Erythroblast (primary cell): ENCODE measurements at regions not wholly inside any gene's neighbourhood (a gene's known extent, or its start where the extent isn't known, plus 50 kb on each side); places are given as distances from the start of the nearest gene placed in this dataset.
A peak's percentile ranks its signal among the peaks of the same experiment; 100 is the strongest.

ENCODE experiments used
- DNase-seq, 2 experiments: peaks; one replicate each; lab custom pipeline; 2025; lab: John Stamatoyannopoulos, UW
- GATA1 ChIP-seq: IDR thresholded peaks from 2 replicates; pipeline ENCODE4 v1.6.1; 2011; ENCODE audit warnings: low read depth, mild to moderate bottlenecking, control low read depth, low read length, moderate library complexity
- POLR2A ChIP-seq: IDR thresholded peaks from 2 replicates; pipeline ENCODE4 v1.6.1; 2011; ENCODE audit warnings: mild to moderate bottlenecking, low read length

DNA sequence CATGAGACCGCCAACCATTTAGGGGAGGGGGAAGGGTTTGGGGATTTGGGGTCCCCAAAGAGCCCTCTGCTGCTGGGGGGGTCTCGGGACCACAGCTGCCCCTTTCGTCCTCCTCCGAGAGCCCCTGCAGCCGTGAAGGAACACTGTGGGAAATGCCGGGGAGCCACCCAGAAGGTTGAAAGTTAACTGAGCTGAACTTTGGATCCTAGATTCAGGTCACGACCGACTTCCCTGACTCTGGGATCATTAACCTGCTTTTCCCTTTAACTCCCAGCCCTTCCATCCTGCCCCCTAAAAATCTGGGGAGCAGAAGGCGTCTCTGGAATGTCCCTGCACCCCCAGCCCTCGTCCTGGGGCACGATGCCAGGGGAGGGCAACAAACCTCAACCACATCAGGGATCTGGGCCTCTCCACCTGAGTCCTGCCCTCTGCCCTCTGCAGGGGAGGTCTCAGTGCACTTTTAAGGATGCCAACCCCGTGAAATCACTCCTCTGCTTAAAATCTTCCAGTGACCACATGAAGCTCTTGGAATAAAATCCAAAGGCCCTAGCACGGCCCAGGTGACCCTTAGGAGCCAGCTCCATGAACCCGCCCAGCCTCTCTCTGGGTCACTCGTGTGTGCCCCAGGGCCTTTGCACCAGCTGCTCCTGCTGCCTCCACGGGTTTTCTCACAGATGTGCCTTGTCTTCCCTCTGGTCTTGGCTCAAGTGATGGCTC, 95.0 kb downstream of the RFLNA start:
- TF ChIP-seq GATA1 = no peak
- TF ChIP-seq POLR2A = no peak
- DNase-seq = no peak

GRCh38 chr12:124389138-124389724, 94.3 kb downstream of the RFLNA start:
- peak; percentile 44 to 53 for DNase-seq
- no peak for TF ChIP-seq POLR2A

- TF ChIP-seq GATA1 = no peak
- TF ChIP-seq POLR2A = no peak
- DNase-seq = peak; percentile 48 to 53
Observed at GRCh38 chr12:124388679-124389137, 93.8 kb downstream of the RFLNA start.

GRCh38 chr12:124388038-124388671, 93.3 kb downstream of the RFLNA start:
- no peak for DNase-seq
- TF ChIP-seq GATA1 = no peak
- TF ChIP-seq POLR2A = no peak

DNA sequence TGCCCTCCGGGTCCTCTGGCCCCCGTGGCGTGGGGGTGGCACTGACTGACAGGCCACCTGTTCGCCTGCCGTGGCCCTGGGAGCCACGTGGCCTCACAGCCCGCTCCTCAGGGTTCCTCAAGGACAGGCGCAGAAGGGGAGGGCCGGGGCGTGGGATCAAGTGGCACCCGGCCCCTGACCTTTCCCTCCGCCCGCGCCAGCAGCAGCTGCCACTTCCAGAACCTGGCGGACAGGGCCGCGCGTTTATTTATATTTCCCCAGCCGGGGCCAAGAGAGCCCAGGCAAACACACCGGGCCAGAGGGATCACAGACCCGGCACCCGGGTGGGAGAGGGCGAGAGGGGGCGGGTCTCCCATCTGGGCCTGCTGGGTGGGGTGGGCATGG, 92.6 kb downstream of the RFLNA start:
- TF ChIP-seq GATA1 (no peak), POLR2A (no peak)
- DNase-seq = no peak

DNA sequence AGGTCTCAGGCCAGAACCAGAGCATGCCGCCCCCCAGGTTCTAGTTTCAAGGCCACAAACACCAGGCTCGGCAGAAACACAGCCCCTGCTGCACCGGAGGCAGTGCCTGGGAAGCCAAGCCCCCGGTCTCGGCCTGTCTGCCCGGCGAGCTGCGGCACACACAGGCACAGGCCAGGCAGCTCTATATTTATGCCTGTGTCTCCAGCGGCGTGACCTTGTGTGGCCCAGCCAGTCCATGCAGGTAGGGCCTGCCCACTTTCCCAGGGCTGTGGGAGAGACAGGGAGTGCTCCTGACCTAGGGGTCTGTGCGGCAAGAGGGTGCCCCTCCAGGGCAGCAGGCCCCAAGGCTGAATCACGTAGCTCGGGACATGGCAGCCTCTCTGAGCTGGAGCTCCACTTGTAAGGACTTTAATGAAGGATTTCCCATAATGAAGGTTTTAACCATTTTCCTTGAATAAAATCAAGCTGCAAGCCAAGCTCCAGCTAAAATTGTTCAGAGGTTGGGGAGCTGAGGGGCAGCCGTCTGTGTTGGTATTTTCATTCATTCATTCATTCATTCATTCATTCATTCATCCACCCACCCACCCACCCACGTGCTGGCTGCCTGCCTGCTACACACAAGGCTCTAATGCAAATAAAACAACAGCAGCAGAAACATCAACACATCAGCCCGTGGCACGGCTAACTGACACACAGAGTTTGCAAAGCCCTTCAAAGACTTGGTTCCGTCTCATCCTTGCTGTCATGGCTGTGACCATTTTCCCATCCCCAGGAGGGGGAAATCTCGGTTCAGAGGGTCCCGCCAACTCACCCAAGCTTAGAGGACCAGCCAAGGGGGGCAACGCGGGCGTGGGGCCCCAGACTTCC, 92.0 kb downstream of the RFLNA start:
- no peak for DNase-seq
- TF ChIP-seq GATA1 = no peak
- no peak for TF ChIP-seq POLR2A

DNA sequence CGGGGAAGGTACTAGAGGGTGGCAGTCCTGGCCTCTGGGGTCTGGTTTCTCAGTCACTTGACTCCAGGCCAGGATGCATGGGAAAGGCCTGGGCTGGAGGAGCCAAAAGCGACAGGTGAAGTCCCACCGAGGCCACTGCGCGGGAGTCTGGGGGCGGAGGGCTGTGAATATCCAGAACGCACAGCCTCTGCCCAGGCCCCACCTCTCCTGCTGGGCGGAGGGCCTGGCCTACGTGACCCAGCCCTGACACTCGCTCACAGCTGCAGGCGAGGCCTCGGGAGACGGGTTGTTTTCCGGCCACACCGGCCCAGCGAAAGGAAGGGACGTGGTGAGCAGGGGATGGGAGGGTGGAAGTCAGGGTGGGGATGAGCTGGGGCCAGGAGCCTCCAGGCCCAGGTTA, 91.2 kb downstream of the RFLNA start:
- no peak for DNase-seq
- TF ChIP-seq GATA1 (no peak), POLR2A (no peak)

GRCh38 chr12:124385219-124385969, 90.5 kb downstream of the RFLNA start:
- no peak for TF ChIP-seq GATA1
- no peak for TF ChIP-seq POLR2A
- DNase-seq = no peak

DNA sequence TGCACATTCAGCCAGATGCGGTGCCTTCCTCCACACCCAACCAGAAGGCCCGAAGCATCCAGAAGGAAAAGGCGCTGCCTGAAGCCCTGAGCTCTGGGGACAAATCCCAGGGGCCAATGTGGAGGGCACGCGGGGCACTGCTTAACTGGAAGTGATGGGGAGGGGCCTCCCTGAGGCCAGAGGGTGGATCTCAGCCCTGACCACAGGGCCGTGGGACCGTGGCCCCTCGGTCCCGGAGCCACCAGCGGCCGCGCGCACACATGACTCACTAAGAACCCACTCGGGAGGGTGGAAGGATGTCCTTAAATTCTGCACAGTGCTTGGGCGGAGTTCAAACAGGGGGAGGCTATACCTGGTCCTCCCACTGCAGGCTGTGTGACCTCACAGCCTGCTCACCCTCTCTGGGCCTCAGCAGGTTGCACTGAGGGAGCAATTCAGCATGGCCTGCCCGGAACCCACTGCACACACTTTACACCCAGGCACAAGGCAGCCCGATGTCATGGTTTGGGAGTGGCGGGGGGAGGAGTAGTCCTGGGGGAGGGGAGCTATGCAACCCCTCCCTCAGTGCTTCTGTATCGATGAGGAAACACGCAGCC, 89.5 kb downstream of the RFLNA start:
- TF ChIP-seq POLR2A = no peak
- TF ChIP-seq GATA1 = no peak

GRCh38 chr12:124383028-124383427, 88.1 kb downstream of the RFLNA start:
- no peak for DNase-seq
- TF ChIP-seq GATA1 (no peak), POLR2A (no peak)

More for the DNA sequence above, 89.5 kb downstream of the RFLNA start:
- no peak for DNase-seq

DNA sequence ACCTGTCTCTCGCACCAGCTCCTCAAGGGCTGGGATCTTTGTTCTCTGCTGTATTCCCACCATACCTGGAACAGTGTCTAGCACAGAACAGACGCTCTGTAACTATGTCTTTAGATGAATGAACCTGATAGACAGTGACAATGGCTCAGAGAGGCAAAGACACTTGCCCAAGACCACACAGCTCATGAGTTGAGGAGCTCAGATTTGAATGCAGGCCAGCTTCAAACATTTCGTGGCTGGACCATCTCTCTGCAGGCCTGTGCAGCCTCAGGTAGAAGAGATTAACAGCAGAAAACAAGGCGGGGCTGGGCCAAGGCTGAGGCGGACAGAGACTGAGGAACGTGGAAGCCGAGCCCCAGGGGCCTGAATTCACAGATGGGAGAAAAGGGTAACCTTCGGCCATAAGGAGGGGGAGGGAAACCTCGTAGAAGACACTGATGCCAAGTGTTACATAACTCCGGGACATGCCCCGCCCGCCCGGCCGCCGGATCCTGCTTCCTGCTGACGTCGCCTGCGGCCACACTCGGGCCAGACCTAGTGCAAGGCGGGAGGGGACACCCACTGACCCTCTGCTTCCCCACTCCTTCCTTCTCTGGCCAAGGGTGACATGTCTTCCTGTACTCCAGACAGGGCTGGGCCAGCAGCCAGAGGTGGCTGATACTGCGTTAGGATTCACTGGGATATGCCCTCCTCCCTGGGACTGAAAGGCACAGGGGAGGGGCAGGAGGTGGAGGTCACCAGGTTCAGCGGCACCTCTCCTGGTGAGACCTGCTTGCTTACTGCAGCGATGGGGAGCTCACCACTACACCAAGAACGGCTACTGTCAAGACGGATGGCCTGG, 86.8 kb downstream of the RFLNA start:
- TF ChIP-seq POLR2A = no peak
- no peak for TF ChIP-seq GATA1
- DNase-seq = no peak

DNA sequence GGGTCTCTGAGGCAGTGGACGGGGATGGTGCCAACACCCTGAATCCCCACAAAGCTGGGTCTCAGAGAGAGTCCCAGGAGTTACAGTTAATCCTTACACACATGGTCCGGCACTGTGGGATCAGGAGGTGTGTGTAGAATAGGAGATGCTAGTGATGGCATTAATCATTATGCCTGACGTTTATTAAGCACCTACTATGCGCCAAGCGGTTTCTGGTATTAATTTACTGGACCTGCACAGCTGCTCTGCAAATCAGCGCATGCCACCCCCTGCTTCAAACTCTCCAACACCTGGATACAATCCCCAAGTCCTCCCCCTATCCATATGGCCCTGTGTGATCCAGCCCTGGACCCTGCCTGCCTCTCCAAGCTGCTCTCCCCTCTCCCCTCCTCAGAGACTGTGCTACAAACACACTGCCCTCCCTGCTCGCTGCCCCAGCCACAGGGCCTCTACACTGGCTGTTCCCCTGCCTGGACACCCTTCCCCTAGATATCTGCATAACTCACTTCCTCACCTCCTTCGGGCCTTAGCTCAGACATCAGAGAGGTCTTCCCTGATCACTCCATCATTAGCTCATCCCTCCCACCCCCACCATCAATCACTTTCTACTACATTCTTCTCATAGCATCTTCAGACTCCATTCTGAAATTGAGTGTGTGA, 86.0 kb downstream of the RFLNA start:
- DNase-seq = no peak
- no peak for TF ChIP-seq GATA1
- no peak for TF ChIP-seq POLR2A
